GM23338 (cell line): ENCODE measurements at regions not wholly inside any gene's neighbourhood (a gene's known extent, or its start where the extent isn't known, plus 50 kb on each side); places are given as distances from the start of the nearest gene placed in this dataset.

Experiments
- CREB1 ChIP-seq: fragments of 250-450 bp; sonication (Bioruptor Pico); IDR thresholded peaks from 2 replicates; pipeline ENCODE4 v1.5.0; 2020; ENCODE audit warnings: low read depth, mild to moderate bottlenecking, moderate library complexity
- EZH2 ChIP-seq: fragments of 200-600 bp; sonication (generic); IDR thresholded peaks from one replicate; pipeline ENCODE4 v1.8.0; 2017; ENCODE audit warnings: antibody characterized with exemption, mild to moderate bottlenecking, low read depth; ENCODE audit not compliant: unreplicated experiment
- EZH2phosphoT487 ChIP-seq: fragments of 200-600 bp; sonication (generic); IDR thresholded peaks from one replicate; pipeline ENCODE4 v1.8.1; 2018; ENCODE audit warnings: antibody characterized with exemption; ENCODE audit not compliant: unreplicated experiment
- POLR2AphosphoS5 ChIP-seq: IDR thresholded peaks from 2 replicates; pipeline ENCODE4 v1.6.1; 2016; ENCODE audit warnings: antibody characterized with exemption, low read depth
- TF ChIP-seq, protein P1 (sequence below), 2 experiments: fragments of 200-600 bp in 1 of 2; sonication (generic) in 1 of 2; conservative IDR thresholded peaks; 2 replicates each; pipeline versions ENCODE4 v1.5.1 to v1.6.1; 2016 to 2017; ENCODE audit warnings: antibody characterized with exemption in 2 of 2, low read depth in 2 of 2, mild to moderate bottlenecking in 2 of 2, moderate library complexity in 1 of 2
- TF ChIP-seq, protein P2 (sequence below): IDR thresholded peaks from one replicate; pipeline ENCODE4 v1.6.1; 2018; ENCODE audit warnings: antibody characterized with exemption; ENCODE audit not compliant: unreplicated experiment

- TF ChIP-seq, protein P1, sequence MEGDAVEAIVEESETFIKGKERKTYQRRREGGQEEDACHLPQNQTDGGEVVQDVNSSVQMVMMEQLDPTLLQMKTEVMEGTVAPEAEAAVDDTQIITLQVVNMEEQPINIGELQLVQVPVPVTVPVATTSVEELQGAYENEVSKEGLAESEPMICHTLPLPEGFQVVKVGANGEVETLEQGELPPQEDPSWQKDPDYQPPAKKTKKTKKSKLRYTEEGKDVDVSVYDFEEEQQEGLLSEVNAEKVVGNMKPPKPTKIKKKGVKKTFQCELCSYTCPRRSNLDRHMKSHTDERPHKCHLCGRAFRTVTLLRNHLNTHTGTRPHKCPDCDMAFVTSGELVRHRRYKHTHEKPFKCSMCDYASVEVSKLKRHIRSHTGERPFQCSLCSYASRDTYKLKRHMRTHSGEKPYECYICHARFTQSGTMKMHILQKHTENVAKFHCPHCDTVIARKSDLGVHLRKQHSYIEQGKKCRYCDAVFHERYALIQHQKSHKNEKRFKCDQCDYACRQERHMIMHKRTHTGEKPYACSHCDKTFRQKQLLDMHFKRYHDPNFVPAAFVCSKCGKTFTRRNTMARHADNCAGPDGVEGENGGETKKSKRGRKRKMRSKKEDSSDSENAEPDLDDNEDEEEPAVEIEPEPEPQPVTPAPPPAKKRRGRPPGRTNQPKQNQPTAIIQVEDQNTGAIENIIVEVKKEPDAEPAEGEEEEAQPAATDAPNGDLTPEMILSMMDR (conservative IDR thresholded peaks at IDR 0.05; ENCODE audit: low read depth in 2 of 2), result no peak
- TF ChIP-seq EZH2 (no peak), POLR2AphosphoS5 (no peak), CREB1 (no peak), EZH2phosphoT487 (no peak)
- TF ChIP-seq, protein P2, sequence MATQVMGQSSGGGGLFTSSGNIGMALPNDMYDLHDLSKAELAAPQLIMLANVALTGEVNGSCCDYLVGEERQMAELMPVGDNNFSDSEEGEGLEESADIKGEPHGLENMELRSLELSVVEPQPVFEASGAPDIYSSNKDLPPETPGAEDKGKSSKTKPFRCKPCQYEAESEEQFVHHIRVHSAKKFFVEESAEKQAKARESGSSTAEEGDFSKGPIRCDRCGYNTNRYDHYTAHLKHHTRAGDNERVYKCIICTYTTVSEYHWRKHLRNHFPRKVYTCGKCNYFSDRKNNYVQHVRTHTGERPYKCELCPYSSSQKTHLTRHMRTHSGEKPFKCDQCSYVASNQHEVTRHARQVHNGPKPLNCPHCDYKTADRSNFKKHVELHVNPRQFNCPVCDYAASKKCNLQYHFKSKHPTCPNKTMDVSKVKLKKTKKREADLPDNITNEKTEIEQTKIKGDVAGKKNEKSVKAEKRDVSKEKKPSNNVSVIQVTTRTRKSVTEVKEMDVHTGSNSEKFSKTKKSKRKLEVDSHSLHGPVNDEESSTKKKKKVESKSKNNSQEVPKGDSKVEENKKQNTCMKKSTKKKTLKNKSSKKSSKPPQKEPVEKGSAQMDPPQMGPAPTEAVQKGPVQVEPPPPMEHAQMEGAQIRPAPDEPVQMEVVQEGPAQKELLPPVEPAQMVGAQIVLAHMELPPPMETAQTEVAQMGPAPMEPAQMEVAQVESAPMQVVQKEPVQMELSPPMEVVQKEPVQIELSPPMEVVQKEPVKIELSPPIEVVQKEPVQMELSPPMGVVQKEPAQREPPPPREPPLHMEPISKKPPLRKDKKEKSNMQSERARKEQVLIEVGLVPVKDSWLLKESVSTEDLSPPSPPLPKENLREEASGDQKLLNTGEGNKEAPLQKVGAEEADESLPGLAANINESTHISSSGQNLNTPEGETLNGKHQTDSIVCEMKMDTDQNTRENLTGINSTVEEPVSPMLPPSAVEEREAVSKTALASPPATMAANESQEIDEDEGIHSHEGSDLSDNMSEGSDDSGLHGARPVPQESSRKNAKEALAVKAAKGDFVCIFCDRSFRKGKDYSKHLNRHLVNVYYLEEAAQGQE, result no peak
These were observed 215.6 kb upstream of the FAT1 start for GRCh38 chr4:186939226-186939625.
